HG02588 (cell line): ENCODE measurements at regions not wholly inside any gene's neighbourhood (a gene's known extent, or its start where the extent isn't known, plus 50 kb on each side); places are given as distances from the start of the nearest gene placed in this dataset.

ENCODE experiments used
- ATAC-seq: cut with Tn5 transposase; IDR thresholded peaks from one replicate; pipeline ENCODE4 v1.9.1; 2021; ENCODE audit warnings: mild to moderate bottlenecking, moderate library complexity; ENCODE audit not compliant: unreplicated experiment

DNA sequence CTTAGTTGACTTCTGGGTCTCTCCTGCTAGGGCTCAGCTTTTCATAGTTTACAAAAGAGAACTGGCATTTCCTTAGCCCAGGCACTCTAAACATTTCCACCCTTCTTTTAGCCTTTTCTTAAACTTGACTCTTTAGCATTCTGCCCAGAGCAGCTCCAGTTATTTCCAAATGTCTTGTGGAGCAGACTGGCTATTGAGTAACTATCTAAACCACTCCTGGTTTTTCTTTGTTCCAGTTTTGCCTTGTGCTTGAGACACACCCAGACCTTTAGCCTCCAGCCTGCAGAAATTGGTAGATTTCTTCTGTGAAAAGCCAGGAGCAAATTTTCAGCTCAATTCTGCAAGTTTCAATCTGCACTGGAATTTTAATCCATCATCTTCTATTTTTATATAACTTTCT lies 1813.1 kb downstream of the OLFM4 start:
- ATAC-seq = no peak

DNA sequence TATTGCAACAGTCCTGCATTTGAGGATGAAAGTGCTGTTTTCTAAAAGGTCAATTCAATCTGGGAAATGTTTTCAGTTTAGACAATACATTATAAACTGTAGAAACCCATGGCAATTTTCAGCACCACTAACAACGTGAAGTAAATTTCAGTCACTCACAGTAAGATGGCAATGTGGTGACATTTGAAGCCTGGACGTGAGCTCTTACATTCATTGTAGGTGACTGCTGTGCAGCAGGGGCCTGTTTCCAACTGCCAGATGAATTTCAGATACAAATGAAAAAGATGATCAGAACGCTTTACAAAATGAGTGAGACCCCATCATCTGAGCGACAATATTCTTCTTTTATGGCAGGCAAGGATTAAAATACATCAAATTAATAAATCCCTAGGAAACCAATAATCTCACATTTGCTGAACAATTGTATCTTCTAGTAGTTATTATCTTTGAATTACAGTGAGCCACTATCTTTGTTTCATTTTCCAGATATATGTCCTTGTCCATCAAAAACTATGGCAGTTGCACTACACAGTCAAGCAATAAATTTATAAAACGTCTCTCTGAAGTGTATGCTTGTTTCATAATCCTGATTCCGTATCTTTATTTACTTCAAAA lies 1816.8 kb downstream of the OLFM4 start:
- ATAC-seq = no peak

DNA sequence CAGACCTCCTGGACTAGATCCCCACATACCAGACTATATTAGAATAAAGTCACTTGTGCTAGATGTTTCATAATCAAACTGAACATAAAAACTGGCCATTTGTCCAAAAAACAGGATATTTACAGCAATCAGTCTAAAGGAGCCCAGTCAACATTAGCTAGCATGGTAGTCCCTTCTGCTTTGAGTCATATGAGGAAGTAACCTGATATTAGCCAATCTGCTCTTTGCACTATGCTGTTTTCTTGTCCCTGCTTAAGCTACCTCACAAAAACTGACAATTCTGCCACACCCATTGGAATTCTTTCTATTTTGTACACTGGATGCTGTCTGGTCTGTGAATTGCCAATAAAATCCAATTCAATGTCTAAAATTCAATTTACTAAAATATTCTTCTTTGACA lies 1824.2 kb downstream of the OLFM4 start:
- ATAC-seq = no peak

GRCh38 chr13:54859827-54860226 lies 1831.2 kb downstream of the OLFM4 start:
- ATAC-seq = no peak

GRCh38 chr13:54875111-54875510 lies 1846.5 kb downstream of the OLFM4 start:
- no peak for ATAC-seq

GRCh38 chr13:54879036-54879435 lies 1850.4 kb downstream of the OLFM4 start:
- ATAC-seq = no peak

DNA sequence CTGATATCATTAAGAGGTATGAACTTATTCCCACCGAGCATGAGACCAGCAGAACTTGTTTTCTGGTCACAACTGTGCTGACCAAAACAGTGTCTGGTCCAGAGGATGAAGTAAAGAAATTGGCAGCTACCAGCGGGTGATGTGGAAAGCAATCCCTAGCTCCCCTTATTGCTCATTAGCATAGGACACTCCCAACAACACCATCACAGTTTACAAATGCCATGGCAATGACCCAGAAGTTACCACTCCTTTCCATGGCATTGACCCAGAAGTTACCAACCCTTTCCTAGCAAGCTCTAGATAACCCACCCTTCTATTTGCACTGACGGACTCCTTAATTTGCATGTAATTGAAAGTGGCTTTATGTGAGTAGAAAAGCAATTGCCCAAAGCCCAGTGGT lies 1856.1 kb downstream of the OLFM4 start:
- no peak for ATAC-seq

GRCh38 chr13:54890976-54891375 lies 1862.4 kb downstream of the OLFM4 start:
- no peak for ATAC-seq

GRCh38 chr13:54901316-54901715 lies 1872.7 kb downstream of the OLFM4 start:
- ATAC-seq = no peak

DNA sequence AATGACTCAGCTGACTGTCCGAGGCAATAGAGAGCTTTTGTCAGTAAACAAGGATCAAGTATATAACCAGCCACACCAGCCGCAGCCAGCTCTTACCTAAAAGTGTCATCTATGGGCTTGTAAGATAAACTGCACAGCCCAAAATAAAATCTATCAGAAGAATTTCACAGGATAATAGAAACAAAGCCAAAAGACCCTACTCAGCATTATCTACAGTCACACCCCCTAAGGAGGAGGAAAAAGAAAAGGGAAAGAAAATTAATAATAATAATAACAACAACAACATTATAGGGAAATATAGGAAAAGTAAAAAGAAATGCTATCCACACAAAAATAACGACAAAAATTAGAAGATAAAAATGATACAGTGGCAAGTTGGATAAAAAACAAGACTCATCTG lies 1883.8 kb downstream of the OLFM4 start:
- no peak for ATAC-seq

DNA sequence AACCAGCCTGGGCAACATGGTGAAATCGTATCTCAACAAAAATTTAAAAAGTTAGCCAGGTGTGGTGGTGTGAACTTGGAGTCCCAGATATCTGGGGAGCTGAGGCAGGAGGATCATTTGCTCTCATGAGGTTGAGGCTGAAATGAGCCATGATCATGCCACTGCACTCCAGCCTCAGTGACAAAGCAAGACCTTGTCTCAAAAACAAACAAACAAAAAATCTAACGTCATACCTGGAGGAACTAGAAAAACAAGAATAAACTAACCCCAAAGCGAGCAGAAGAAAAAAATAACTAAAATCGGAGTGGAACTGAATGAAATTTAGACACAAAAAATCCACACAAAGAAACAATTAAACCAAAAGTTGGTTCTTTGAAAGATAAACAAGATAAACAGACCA lies 1885.1 kb downstream of the OLFM4 start:
- ATAC-seq = no peak

DNA sequence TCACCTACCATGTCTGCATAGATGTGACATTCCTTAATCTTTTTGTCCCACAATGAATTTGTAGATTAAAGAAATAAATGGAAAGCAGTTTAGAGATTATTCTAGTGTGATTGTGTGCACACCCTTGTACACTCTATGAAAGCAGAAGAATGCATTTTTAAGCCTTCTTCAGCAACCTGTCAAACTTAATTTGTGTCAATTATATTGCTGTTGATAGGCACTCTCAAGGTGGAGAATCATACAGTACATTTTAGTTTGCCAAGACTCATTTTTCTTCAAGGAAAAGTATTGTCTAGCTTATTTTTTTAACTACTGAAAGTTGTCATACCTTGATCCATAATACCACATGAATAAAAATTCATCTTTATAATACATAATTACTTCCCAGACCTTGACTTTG lies 1898.9 kb downstream of the OLFM4 start:
- ATAC-seq = no peak

GRCh38 chr13:54928071-54928470 lies 1899.5 kb downstream of the OLFM4 start:
- no peak for ATAC-seq

GRCh38 chr13:54934121-54934520 lies 1905.5 kb downstream of the OLFM4 start:
- no peak for ATAC-seq

- no peak for ATAC-seq
These were observed 1917.4 kb downstream of the OLFM4 start for GRCh38 chr13:54945973-54946372.

DNA sequence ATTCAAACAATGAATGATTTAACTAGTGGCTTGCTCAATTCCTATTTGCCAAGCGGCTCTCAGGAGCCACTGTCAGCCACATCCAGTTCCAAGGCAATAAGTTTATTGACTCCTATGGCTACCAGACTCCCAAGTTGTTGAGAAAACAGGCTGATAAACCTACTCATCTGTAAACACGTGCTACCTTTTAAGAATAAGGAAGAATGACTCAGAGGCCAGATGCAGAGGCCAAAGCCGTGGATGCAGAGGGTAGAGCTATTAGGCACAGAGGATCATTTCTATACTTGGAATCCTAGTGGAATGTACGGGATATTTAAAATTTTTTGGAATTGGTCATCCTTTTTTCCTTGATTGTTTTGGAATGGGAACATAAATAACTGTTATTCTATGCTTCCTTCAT lies 1921.1 kb downstream of the OLFM4 start:
- no peak for ATAC-seq

- ATAC-seq = no peak
These were observed 1921.9 kb downstream of the OLFM4 start for GRCh38 chr13:54950546-54950945.

- ATAC-seq = no peak
These were observed 1925.2 kb downstream of the OLFM4 start for GRCh38 chr13:54953786-54954185.

GRCh38 chr13:54958781-54959180 lies 1930.2 kb downstream of the OLFM4 start:
- no peak for ATAC-seq

DNA sequence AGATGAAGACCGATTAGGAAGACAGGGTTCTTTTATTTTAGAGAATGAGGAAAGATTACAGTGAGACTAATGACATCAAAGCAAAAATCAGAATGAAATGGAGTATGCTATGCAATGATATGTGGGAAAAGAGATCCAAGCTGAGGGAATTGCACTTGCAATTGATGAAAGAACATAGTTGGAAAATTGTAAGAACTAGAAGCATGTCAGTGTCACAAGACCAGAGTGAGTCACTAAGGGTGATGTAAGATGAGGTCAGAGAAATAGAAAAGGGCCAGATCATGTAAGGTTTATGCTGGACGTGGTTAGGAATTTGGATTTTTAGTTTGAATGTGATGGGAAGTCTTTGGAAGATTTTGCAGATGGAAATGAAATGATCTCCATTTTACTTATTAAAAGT lies 1937.3 kb downstream of the OLFM4 start:
- ATAC-seq = no peak

GRCh38 chr13:54972838-54973237 lies 1944.2 kb downstream of the OLFM4 start:
- ATAC-seq = no peak

- ATAC-seq = no peak
These were observed 1947.1 kb downstream of the OLFM4 start for GRCh38 chr13:54975676-54976075.

DNA sequence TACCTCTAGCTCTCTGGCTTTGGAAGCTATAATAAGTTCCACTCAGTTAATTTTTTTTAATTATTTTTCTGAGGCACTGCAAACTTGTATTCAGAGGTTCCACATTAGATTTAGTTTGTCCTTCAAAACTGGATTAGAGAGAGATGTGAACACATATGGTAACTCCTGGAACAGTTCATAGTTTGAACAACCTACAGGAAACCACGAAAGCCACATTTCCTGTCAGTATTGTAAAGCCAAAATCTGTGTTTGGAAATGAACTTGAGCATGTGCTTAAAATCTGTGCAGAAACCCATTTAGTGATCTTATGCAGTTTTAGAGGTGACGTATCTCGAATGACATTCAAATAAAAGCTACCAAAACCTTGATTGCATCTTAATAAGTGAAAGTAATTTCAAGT lies 1952.0 kb downstream of the OLFM4 start:
- no peak for ATAC-seq

GRCh38 chr13:54989418-54989817 lies 1960.8 kb downstream of the OLFM4 start:
- no peak for ATAC-seq
